ENCODE measurements at regions not wholly inside any gene's neighbourhood (a gene's known extent, or its start where the extent isn't known, plus 50 kb on each side); places are given as distances from the start of the nearest gene placed in this dataset.

GRCh38 chr9:26216702-26217101 lies 538.5 kb upstream of the TUSC1 start:
- TF ChIP-seq CTCF (IDR thresholded peaks at IDR 0.05; ENCODE audit: low read length): no peak
- TF ChIP-seq EZH2 (IDR thresholded peaks at IDR 0.05; ENCODE audit: borderline replicate concordance, low read length): no peak
